ENCODE measurements at regions not wholly inside any gene's neighbourhood (a gene's known extent, or its start where the extent isn't known, plus 50 kb on each side); places are given as distances from the start of the nearest gene placed in this dataset.

- H3K27ac Mint-ChIP-seq, result no peak overlapping the region
- H3K9me3 Mint-ChIP-seq, result peaks cover 28% of the 10 kb centered on the region
- intact Hi-C loops (cut with micrococcal nuclease), result no loop called here
- no peak overlapping the region for H3K4me3 Mint-ChIP-seq
- H3K4me1 Mint-ChIP-seq (ENCODE audit: low read depth), result no peaks in the 10 kb centered on the region
- no peaks in the 10 kb centered on the region for H3K36me3 Mint-ChIP-seq (ENCODE audit: low read depth)
- no peaks in the 10 kb centered on the region for H3K27me3 Mint-ChIP-seq
These were observed 121.0 kb upstream of the CDIN1 start for GRCh38 chr15:36458411-36458810.

DNA sequence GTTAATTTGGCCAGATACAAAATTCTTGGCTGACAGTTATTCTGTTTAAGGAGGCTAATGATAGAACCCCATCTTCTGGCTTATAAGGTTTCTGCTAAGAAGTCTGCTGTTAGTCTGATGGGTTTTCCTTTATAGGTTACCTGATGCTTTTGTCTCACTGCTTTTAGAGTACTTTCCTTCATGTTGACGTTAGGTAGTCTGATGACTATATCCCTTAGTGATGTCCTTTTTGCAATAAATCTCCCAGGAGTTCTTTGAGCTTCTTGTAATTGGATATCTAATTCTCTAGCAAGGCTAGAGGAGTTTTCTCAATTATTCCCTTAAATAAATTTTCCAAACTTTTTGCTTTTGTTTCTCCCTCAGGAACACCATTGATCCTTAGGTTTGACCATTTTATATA, 114.1 kb upstream of the CDIN1 start:
- H3K4me1 Mint-ChIP-seq (ENCODE audit: low read depth), result no peaks in the 10 kb centered on the region
- intact Hi-C loops (cut with micrococcal nuclease), result no loop called here
- H3K36me3 Mint-ChIP-seq (ENCODE audit: low read depth), result no peaks in the 10 kb centered on the region
- H3K27ac Mint-ChIP-seq, result no peak overlapping the region
- H3K9me3 Mint-ChIP-seq, result peaks cover 52% of the 10 kb centered on the region
- H3K27me3 Mint-ChIP-seq, result no peaks in the 10 kb centered on the region
- no peak overlapping the region for H3K4me3 Mint-ChIP-seq

DNA sequence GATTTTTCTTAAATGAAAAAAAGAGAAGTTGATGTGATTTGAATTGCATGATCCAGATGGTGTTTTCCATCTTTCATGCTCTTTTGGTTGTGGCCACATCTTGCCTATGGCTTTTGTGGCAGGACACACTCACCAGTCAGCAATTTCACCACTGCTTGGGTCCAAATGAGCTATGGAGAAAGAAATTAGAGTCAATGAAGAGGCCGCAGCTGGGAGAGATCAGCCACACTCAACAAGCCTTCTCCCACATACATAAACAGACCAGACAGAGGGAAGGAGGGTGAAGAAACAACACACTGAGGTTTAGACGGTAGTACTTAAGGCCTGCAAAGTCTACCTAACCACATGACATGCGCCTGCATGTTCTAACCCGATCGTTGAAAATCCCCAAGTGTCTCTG, 110.7 kb upstream of the CDIN1 start:
- Mint-ChIP-seq H3K36me3 (ENCODE audit: low read depth) (no peaks in the 10 kb centered on the region), H3K27me3 (no peaks in the 10 kb centered on the region), H3K27ac (no peak overlapping the region), H3K9me3 (peaks cover 33% of the 10 kb centered on the region), H3K4me3 (no peak overlapping the region), H3K4me1 (ENCODE audit: low read depth) (no peaks in the 10 kb centered on the region)
- intact Hi-C loops (cut with micrococcal nuclease), result no loop called here

DNA sequence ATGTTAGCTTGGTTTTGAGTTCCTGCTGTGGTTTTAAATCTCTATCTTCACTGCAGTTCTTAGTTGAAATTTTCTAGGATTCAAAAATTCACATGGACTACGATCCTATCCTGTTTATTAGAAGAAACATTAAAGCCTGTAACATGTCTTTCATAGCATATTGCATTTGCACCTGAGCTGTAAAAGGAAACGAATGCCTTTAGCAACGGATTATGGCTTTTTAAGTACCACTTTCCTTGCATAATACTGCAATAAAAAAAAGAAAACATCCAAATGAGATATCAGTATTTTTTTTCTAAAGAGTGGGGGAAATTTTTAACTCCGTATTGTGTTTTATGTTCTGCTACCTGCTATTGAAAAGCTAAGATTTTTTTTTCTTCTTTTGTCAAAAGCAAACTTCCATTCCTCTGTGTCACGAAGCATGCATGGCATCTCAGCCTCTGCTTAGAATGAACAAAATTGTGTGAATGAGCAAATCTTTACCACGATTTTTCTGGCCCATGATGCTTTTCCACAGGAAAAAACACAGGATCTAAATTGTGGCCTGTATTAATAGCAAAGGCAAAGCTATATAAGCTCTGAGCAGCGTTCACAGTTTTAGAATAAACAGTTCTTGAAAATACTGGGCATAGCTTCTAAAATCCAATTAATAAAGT, 110.0 kb upstream of the CDIN1 start:
- no peaks in the 10 kb centered on the region for H3K36me3 Mint-ChIP-seq (ENCODE audit: low read depth)

GRCh38 chr15:36472672-36473071, 106.8 kb upstream of the CDIN1 start:
- no peaks in the 10 kb centered on the region for H3K4me1 Mint-ChIP-seq (ENCODE audit: low read depth)
- H3K9me3 Mint-ChIP-seq, result peaks cover 10% of the 10 kb centered on the region
- H3K4me3 Mint-ChIP-seq, result no peak overlapping the region

More for the DNA sequence above, 110.0 kb upstream of the CDIN1 start:
- Mint-ChIP-seq H3K4me3 (no peak overlapping the region), H3K27me3 (no peaks in the 10 kb centered on the region), H3K27ac (no peak overlapping the region), H3K9me3 (peaks cover 26% of the 10 kb centered on the region), H3K4me1 (ENCODE audit: low read depth) (no peaks in the 10 kb centered on the region)
- intact Hi-C loops (cut with micrococcal nuclease), result no loop called here

GRCh38 chr15:36478561-36478960, 100.9 kb upstream of the CDIN1 start:
- Mint-ChIP-seq H3K27me3 (no peaks in the 10 kb centered on the region), H3K36me3 (ENCODE audit: low read depth) (no peaks in the 10 kb centered on the region), H3K27ac (no peak overlapping the region), H3K4me3 (no peak overlapping the region), H3K9me3 (no peaks in the 10 kb centered on the region), H3K4me1 (ENCODE audit: low read depth) (no peaks in the 10 kb centered on the region)
- intact Hi-C loops (cut with micrococcal nuclease), result no loop called here

More at GRCh38 chr15:36472672-36473071, 106.8 kb upstream of the CDIN1 start:
- H3K27me3 Mint-ChIP-seq, result no peaks in the 10 kb centered on the region
- intact Hi-C loops (cut with micrococcal nuclease), result no loop called here
- no peaks in the 10 kb centered on the region for H3K36me3 Mint-ChIP-seq (ENCODE audit: low read depth)
- H3K27ac Mint-ChIP-seq, result no peak overlapping the region

DNA sequence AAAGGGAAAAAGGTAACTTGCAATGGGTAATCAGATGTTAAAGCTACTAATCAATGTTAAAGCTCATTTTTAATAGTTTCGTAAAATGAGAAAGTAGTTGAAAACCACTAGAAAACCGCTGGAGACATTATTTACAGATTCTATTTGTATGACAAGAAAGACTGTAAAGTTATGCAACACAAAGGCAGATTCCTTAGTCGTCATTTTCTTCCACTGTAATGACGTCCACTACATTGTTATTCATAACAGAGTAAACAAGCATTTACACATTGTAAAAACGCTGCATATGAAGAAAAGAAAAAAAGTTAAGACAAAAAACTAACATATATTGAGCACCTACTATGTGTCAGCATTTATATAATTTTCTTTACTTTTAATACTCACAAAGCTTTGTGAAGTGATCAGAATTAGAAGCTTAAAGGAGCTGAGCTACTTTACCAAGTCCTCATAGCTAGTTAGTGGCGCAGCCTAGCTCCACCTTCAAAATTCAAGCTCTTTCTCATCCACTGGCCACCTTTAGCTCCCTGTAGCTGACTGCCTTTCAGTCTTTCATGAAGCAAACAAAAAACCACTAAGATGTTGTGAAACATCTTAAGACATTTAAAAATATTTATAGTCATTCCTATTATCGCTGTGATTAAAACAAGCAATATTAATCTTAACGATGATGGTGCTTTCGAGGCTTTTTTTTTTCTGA, 100.1 kb upstream of the CDIN1 start:
- Mint-ChIP-seq H3K36me3 (ENCODE audit: low read depth) (no peaks in the 10 kb centered on the region), H3K27me3 (no peaks in the 10 kb centered on the region), H3K4me3 (no peak overlapping the region), H3K9me3 (no peaks in the 10 kb centered on the region), H3K27ac (no peak overlapping the region), H3K4me1 (ENCODE audit: low read depth) (no peaks in the 10 kb centered on the region)
- intact Hi-C loops (cut with micrococcal nuclease), result no loop called here

DNA sequence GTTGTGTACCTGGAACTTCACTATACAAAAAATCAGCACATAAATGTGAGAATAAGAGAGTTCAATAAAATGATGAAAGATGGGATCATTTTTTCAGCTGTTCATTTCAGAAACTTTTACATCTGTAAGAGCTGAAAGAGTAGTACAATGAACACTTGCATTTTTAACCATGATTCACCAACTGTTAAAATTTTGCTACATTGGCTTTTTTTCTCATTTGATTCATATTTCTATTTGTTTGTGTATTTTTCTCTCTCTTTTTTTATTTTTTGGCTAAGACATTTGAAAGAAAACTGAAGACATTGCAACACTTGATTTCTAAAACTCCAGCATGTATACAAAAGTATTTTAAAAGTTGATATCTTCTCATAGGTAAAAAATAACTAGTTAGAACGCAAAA, 98.3 kb upstream of the CDIN1 start:
- Mint-ChIP-seq H3K27me3 (no peaks in the 10 kb centered on the region), H3K4me1 (ENCODE audit: low read depth) (no peaks in the 10 kb centered on the region), H3K36me3 (ENCODE audit: low read depth) (no peaks in the 10 kb centered on the region), H3K9me3 (no peaks in the 10 kb centered on the region), H3K4me3 (no peak overlapping the region), H3K27ac (no peak overlapping the region)
- intact Hi-C loops (cut with micrococcal nuclease), result no loop called here

DNA sequence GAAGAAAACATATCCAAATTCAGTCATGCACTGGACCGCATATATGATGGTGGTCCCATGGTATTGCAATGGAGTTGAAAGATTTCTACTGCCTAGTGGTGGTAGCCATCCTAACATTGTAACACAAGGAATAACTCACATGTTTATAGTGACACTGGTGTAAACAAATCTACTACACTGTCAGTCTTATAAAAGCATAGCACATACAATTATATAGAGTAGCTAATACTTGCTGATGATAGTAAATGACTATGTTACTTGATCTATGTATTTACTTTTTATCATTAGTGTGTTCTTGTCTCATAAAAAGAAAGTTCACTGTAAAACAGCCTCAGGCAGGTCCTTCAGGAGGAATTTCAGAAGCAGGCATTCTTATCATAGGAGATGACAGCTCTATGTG, 96.0 kb upstream of the CDIN1 start:
- Mint-ChIP-seq H3K27ac (no peak overlapping the region), H3K36me3 (ENCODE audit: low read depth) (no peaks in the 10 kb centered on the region), H3K27me3 (no peaks in the 10 kb centered on the region), H3K4me3 (no peak overlapping the region), H3K9me3 (no peaks in the 10 kb centered on the region), H3K4me1 (ENCODE audit: low read depth) (no peaks in the 10 kb centered on the region)
- intact Hi-C loops (cut with micrococcal nuclease), result no loop called here

DNA sequence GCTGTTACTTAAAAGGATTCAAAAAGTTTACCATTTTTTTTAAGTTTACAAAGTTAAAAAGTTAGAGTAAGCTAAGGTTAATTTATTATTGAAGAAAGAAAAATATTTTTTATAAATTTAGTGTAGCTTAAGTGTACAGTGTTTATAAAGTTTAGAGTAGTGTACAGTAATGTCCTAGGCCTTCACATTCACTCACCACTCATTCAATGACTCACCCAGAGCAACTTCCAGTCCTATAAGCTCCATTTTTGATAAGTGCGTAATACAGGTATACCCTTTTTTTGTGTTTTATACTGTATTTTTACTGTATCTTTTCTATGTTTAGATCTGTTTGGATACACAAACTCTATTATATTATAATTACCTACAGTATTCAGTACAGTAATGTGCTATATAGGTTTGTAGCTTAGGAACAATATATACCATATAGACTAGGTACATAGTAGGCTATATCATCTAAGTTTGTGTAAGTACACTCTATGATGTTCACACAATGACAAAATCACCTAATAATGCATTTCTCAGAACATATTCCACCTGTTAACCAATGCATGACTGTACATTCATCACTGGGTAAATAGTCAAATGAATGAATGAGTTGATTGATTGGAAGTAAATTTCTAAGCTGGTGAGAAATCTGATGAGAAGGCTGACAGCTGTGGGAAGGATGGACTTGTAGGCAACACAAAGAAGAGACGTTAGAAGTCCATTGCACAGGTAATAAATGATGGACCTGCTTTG, 95.2 kb upstream of the CDIN1 start:
- H3K4me1 Mint-ChIP-seq (ENCODE audit: low read depth), result no peaks in the 10 kb centered on the region
- intact Hi-C loops (cut with micrococcal nuclease), result no loop called here

DNA sequence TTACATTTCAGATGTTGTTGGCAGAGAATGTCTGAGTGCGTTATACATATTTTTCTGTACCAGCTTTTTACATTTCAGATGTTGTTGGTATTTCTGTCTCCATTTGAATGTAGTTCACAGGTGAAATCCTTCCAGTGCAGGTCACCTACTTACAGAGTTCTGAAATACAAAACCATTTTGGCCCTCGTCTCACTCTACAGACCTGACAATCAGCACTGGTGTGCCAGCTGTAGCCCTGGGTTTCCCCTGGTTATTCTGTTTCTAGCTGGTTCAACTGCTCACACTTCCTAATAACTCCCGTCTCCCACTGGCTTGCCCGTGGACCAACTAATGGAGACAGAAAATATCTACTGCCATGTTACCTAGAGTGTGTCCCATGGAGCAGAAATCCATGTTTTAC, 87.5 kb upstream of the CDIN1 start:
- Mint-ChIP-seq H3K9me3 (no peaks in the 10 kb centered on the region), H3K4me1 (ENCODE audit: low read depth) (no peaks in the 10 kb centered on the region), H3K36me3 (ENCODE audit: low read depth) (no peaks in the 10 kb centered on the region), H3K27me3 (no peaks in the 10 kb centered on the region), H3K4me3 (no peak overlapping the region), H3K27ac (no peak overlapping the region)
- intact Hi-C loops (cut with micrococcal nuclease), result no loop called here

More for the DNA sequence above, 95.2 kb upstream of the CDIN1 start:
- H3K36me3 Mint-ChIP-seq (ENCODE audit: low read depth), result no peaks in the 10 kb centered on the region
- H3K27me3 Mint-ChIP-seq, result no peaks in the 10 kb centered on the region
- no peak overlapping the region for H3K4me3 Mint-ChIP-seq
- H3K9me3 Mint-ChIP-seq, result no peaks in the 10 kb centered on the region
- H3K27ac Mint-ChIP-seq, result no peak overlapping the region

DNA sequence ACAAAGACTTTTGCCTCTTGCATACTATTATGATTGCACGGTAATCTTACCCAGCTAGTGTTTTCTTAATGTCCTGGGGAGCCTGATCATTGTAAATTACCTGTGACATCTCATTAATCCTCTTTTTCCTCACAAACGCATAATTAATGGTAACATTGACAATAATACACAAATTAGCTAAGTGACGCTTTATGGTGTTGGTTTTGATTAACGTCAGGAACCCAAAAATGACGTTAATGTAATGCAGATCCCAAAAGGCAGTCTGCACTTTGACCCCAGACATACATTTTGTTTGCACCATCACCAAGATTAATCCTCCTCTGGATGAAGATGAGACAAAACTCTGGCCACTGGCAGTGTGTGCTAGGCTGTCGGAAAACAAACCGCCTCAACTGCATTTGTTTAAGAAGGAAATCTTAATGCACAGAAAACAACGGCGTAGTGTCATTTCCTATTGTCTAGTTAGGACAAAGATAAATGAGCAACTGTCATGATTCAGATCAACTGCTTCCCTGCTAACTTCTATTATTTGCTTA, 83.9 kb upstream of the CDIN1 start:
- H3K36me3 Mint-ChIP-seq (ENCODE audit: low read depth), result no peaks in the 10 kb centered on the region
- no peaks in the 10 kb centered on the region for H3K4me1 Mint-ChIP-seq (ENCODE audit: low read depth)
- intact Hi-C loops (cut with micrococcal nuclease), result no loop called here

DNA sequence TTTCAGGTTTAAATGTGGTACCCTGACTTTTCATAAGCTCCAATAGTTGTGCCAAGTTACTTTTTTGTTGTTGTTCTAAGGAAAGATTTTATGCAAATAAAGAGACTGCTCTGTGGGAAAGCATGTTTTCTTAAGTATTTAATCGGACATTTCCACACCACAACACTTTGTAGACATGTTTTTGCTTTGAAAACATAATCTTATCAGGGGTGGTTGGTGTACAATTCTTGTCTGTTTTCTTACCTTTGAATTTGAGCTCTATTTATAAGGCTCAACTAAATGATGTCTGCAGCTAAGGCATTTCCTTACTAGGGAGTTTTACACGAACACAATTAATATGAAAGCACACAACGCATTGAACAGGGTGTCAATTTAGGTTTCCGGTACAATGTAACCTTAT, 81.5 kb upstream of the CDIN1 start:
- Mint-ChIP-seq H3K27me3 (no peaks in the 10 kb centered on the region), H3K27ac (no peak overlapping the region), H3K4me3 (no peak overlapping the region), H3K4me1 (ENCODE audit: low read depth) (no peaks in the 10 kb centered on the region), H3K36me3 (ENCODE audit: low read depth) (no peaks in the 10 kb centered on the region), H3K9me3 (no peaks in the 10 kb centered on the region)
- intact Hi-C loops (cut with micrococcal nuclease), result no loop called here

More for the DNA sequence above, 83.9 kb upstream of the CDIN1 start:
- Mint-ChIP-seq H3K9me3 (no peaks in the 10 kb centered on the region), H3K4me3 (no peak overlapping the region), H3K27ac (no peak overlapping the region), H3K27me3 (no peaks in the 10 kb centered on the region)

DNA sequence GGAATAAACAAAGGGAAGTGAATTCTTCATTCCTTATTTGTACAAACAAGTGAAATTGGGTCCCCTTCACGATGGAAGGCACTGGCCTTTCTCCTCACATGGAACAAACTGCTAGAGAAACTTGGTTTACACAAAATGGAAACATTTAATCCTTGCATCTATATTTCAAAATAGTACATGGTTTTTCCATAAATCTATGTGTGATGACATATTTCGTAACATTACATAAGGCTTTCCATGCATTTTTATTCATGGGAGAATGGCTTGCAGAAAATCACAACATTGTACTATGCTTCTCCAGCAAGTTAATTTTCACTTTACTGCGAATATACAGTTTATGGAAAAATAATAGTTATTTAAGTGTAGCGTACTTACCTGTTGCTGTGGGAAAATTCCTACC, 81.0 kb upstream of the CDIN1 start:
- Mint-ChIP-seq H3K36me3 (ENCODE audit: low read depth) (no peaks in the 10 kb centered on the region), H3K4me3 (no peak overlapping the region), H3K27me3 (no peaks in the 10 kb centered on the region), H3K9me3 (no peaks in the 10 kb centered on the region), H3K4me1 (ENCODE audit: low read depth) (no peaks in the 10 kb centered on the region), H3K27ac (no peak overlapping the region)
- intact Hi-C loops (cut with micrococcal nuclease), result no loop called here
